ENCODE measurements at regions not wholly inside any gene's neighbourhood (a gene's known extent, or its start where the extent isn't known, plus 50 kb on each side); places are given as distances from the start of the nearest gene placed in this dataset.

- TF ChIP-seq CHD7 (IDR thresholded peaks at IDR 0.05; ENCODE audit: insufficient replicate concordance, low read length) (no peak), NANOG (IDR thresholded peaks at IDR 0.05; ENCODE audit: insufficient read depth, low read depth, low read length, poor library complexity, severe bottlenecking) (no peak)
Observed at GRCh38 chr3:869734-870133, 223.1 kb upstream of the CNTN6 start (continued).

Measured in H1 (cell line).